Activated naive CD8-positive, alpha-beta T cell treated with anti-CD3 and anti-CD28 coated beads, Interleukin-2, amount 50 U/mL, for 24 hours (primary cell): ENCODE measurements at regions not wholly inside any gene's neighbourhood (a gene's known extent, or its start where the extent isn't known, plus 50 kb on each side); places are given as distances from the start of the nearest gene placed in this dataset.
A peak's percentile ranks its signal among the peaks of the same experiment; 100 is the strongest.

Experiments used
- ATAC-seq: fragments of 150-1000 bp; cut with Tn5 transposase; one replicate; pipeline ENCODE4 v1.10.0; 2021
- DNase-seq: peaks from one replicate; pipeline ENCODE4 v3.0.0; 2021
- H3K27ac Mint-ChIP-seq: one replicate; pipeline ENCODE4 v1.8.0; 2021; ENCODE audit warnings: mild to moderate bottlenecking, mixed read lengths
- H3K27me3 Mint-ChIP-seq: one replicate; pipeline ENCODE4 v1.8.0; 2021; ENCODE audit warnings: mixed read lengths
- H3K36me3 Mint-ChIP-seq: one replicate; pipeline ENCODE4 v1.8.0; 2021; ENCODE audit warnings: low read depth, mixed read lengths
- H3K4me1 Mint-ChIP-seq: one replicate; pipeline ENCODE4 v1.8.0; 2021; ENCODE audit warnings: mixed read lengths
- H3K4me3 Mint-ChIP-seq: one replicate; pipeline ENCODE4 v1.8.0; 2021; ENCODE audit warnings: mild to moderate bottlenecking, moderate library complexity, mixed read lengths
- H3K9me3 Mint-ChIP-seq: one replicate; pipeline ENCODE4 v1.8.0; 2021; ENCODE audit warnings: mixed read lengths

DNA sequence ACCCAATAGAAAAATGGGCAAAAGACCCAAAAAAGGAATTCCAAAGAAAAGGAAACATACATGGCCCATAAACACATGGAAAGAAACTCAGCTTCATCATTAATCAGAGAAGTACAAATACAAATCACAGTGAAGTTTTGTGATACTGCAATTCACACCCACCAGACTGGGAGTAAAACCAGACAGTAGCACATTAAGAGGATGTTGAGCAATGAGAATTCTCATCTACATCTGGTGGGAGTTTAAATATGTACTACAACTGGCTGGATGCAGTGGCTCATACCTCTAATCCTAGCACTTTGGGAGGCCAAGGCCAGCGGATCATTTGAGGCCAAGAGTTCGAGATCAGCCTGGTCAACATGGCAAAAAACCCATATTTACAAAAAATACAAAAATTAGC is 125.7 kb upstream of the PHACTR1 start:
- no peak for ATAC-seq
- H3K9me3 Mint-ChIP-seq, result no peaks in the 10 kb centered on the region
- peaks cover 6% of the 10 kb centered on the region for H3K4me1 Mint-ChIP-seq
- H3K27ac Mint-ChIP-seq, result no peak overlapping the region
- no peak overlapping the region for H3K4me3 Mint-ChIP-seq
- no peak for DNase-seq
- peaks cover 13% of the 10 kb centered on the region for H3K27me3 Mint-ChIP-seq
- H3K36me3 Mint-ChIP-seq, result no peaks in the 10 kb centered on the region

GRCh38 chr6:12592634-12593033 is 123.9 kb upstream of the PHACTR1 start:
- no peak for ATAC-seq
- Mint-ChIP-seq H3K36me3 (no peaks in the 10 kb centered on the region), H3K27me3 (peaks cover 8% of the 10 kb centered on the region), H3K27ac (no peak overlapping the region), H3K9me3 (no peaks in the 10 kb centered on the region), H3K4me3 (no peak overlapping the region), H3K4me1 (peaks cover 3% of the 10 kb centered on the region)
- DNase-seq, result no peak

DNA sequence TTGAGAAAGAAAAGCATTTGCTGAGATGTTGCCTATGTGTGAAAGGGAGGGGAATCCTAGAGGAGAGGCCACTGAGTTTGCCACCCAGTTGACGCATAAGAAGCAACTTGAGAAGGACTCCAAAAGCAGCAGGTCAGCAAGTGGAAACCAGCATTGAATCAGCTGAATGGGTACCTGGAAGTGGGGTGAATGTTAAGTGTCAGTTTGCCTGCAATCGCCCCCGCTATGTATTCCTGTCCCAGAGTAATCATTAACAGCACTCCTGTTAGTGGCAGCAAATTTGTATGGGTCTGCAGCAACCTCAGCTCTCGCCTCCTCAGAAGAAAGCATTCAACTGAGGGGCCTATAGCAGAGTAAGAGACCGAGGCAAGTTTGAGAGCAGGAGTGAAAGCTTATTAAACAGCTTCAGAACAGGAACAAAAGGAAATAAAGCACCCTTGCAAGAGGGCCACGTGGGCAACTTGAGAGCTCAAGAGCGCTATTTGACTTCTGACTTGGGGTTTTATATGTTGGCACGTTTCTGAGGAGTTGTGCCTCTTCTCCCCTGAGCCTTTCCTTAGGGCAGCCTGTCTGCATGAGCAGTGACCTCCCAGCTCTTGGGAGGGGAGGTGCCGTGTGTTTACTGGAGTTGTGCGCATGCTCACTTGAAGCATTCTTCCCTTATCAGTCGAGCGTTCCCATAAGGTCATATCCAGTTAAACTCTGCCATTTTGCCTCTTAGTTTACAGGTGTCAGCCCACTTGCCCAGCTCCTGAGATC is 122.6 kb upstream of the PHACTR1 start:
- Mint-ChIP-seq H3K4me3 (no peak overlapping the region), H3K27me3 (peaks cover 4% of the 10 kb centered on the region), H3K9me3 (no peaks in the 10 kb centered on the region), H3K27ac (no peak overlapping the region), H3K4me1 (peaks cover 3% of the 10 kb centered on the region), H3K36me3 (no peaks in the 10 kb centered on the region)
- ATAC-seq (no peak), DNase-seq (no peak)

GRCh38 chr6:12594530-12594893 is 122.1 kb upstream of the PHACTR1 start:
- Mint-ChIP-seq H3K27ac (no peak overlapping the region), H3K9me3 (no peaks in the 10 kb centered on the region), H3K27me3 (peaks cover 4% of the 10 kb centered on the region), H3K4me3 (no peak overlapping the region), H3K4me1 (peaks cover 3% of the 10 kb centered on the region), H3K36me3 (no peaks in the 10 kb centered on the region)
- no peak for DNase-seq
- ATAC-seq, result no peak

DNA sequence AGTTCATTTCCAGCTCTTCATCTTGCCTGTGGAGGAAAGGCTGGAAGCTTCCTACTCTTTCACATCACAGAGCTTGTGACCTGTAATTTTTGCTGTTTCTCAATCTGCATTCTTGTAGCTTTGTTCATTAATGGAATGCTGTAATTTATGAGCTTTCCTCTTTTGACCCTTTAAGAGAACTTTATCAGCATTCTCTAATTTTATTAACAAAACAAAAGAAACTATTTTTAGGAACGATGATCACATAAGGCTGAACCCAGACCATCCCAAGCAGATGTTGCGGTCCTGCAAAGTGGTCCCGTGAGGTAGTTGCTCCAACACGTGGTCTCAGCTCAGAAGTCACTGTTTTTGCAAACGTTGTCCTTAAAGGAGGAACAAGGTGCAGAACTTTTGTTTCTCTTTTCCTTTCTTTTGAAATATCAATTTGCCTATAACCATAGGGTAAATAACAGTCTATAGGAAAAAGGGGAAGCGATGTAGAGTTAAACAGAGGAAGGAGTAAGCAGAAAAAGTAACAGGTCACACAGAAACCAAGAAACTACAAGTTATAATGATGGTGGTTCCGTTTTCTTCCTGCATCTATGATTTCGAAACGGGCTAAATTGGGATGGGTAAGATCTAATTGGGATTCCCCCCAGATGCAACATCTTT is 121.3 kb upstream of the PHACTR1 start:
- H3K36me3 Mint-ChIP-seq, result no peaks in the 10 kb centered on the region
- DNase-seq (no peak), ATAC-seq (no peak)
- H3K9me3 Mint-ChIP-seq, result no peaks in the 10 kb centered on the region
- H3K4me3 Mint-ChIP-seq, result no peak overlapping the region
- H3K27ac Mint-ChIP-seq, result no peak overlapping the region
- peaks cover 10% of the 10 kb centered on the region for H3K27me3 Mint-ChIP-seq
- H3K4me1 Mint-ChIP-seq, result peaks cover 3% of the 10 kb centered on the region

- Mint-ChIP-seq H3K4me3 (no peak overlapping the region), H3K36me3 (no peaks in the 10 kb centered on the region), H3K27ac (no peak overlapping the region), H3K4me1 (peaks cover 3% of the 10 kb centered on the region), H3K27me3 (peaks cover 13% of the 10 kb centered on the region), H3K9me3 (no peaks in the 10 kb centered on the region)
- ATAC-seq (no peak), DNase-seq (no peak)
Observed at GRCh38 chr6:12596731-12597130, 119.8 kb upstream of the PHACTR1 start.

GRCh38 chr6:12598919-12599318 is 117.6 kb upstream of the PHACTR1 start:
- Mint-ChIP-seq H3K27ac (no peak overlapping the region), H3K4me1 (peaks cover 3% of the 10 kb centered on the region), H3K9me3 (no peaks in the 10 kb centered on the region), H3K4me3 (no peak overlapping the region), H3K36me3 (no peaks in the 10 kb centered on the region), H3K27me3 (peaks cover 15% of the 10 kb centered on the region)
- no peak for ATAC-seq
- DNase-seq, result no peak

- Mint-ChIP-seq H3K4me1 (no peaks in the 10 kb centered on the region), H3K4me3 (no peak overlapping the region)
Observed at GRCh38 chr6:12601881-12602280, 114.7 kb upstream of the PHACTR1 start.

GRCh38 chr6:12602342-12602741 is 114.2 kb upstream of the PHACTR1 start:
- no peak for DNase-seq
- Mint-ChIP-seq H3K27ac (no peak overlapping the region), H3K9me3 (no peaks in the 10 kb centered on the region), H3K4me3 (no peak overlapping the region), H3K4me1 (no peaks in the 10 kb centered on the region), H3K27me3 (peaks cover 19% of the 10 kb centered on the region), H3K36me3 (no peaks in the 10 kb centered on the region)
- ATAC-seq, result no peak

More at GRCh38 chr6:12601881-12602280, 114.7 kb upstream of the PHACTR1 start:
- no peaks in the 10 kb centered on the region for H3K9me3 Mint-ChIP-seq
- no peak overlapping the region for H3K27ac Mint-ChIP-seq
- ATAC-seq (no peak), DNase-seq (no peak)
- peaks cover 14% of the 10 kb centered on the region for H3K27me3 Mint-ChIP-seq
- H3K36me3 Mint-ChIP-seq, result no peaks in the 10 kb centered on the region

DNA sequence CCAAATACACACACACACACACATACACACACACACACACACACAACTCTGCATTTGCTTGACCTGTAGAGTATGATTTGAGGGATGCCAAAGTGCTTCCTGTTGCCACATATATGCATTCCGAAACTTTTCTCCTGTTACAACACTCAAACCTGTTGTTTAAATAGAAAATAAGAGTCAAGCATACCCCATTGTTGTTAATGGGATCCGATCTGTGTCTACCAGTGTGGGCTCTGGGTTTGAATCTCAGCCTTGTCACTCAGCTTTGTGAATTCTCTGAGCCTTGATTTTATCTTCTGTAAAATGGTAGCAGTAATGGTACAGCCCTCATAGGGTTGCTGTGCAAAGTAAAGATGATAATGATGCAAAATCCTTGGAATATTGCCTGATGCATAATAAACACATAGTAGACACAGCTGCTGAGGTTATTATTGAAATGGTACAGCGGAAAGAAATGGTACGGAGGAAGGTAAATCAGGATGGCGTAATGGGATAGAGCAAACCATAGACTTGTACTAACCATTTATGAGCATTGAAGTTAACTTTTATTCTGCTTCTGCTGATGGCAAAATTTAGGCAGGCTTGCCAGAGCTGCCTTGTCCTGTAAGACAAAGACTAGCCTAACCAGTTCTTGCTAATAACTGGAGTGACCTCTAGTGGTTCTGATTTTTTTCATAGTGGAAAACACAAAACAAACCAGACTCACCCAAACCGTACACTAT is 113.5 kb upstream of the PHACTR1 start:
- H3K9me3 Mint-ChIP-seq, result no peaks in the 10 kb centered on the region
- peaks cover 22% of the 10 kb centered on the region for H3K27me3 Mint-ChIP-seq
- H3K36me3 Mint-ChIP-seq, result no peaks in the 10 kb centered on the region
- ATAC-seq, result no peak
- no peak overlapping the region for H3K27ac Mint-ChIP-seq
- no peak for DNase-seq
- no peaks in the 10 kb centered on the region for H3K4me1 Mint-ChIP-seq
- H3K4me3 Mint-ChIP-seq, result no peak overlapping the region

GRCh38 chr6:12603673-12604049 is 112.9 kb upstream of the PHACTR1 start:
- DNase-seq (no peak), ATAC-seq (no peak)
- H3K9me3 Mint-ChIP-seq, result no peaks in the 10 kb centered on the region
- H3K36me3 Mint-ChIP-seq, result no peaks in the 10 kb centered on the region
- H3K27me3 Mint-ChIP-seq, result peaks cover 22% of the 10 kb centered on the region
- H3K27ac Mint-ChIP-seq, result no peak overlapping the region
- H3K4me3 Mint-ChIP-seq, result no peak overlapping the region
- no peaks in the 10 kb centered on the region for H3K4me1 Mint-ChIP-seq

DNA sequence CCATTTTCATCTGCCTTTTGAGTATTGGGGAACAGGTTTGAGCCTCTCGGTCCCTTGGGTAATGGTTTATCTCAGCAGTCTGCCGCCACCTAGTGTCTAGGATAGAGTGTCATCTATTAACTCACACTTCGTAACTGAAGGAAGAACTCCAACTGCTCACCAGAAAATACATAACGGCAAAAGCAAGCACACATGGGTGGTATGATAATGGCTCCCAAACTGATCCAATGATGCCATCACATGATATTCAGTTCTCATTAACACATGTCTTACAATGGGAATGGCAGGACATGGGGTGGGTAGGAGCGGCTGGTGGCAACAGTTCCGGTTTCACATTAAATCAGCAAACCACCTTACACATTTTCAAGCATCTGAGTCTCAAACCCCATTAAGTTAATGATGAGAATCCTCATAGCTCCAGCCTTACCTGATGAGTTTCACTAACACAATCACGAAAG is 110.7 kb upstream of the PHACTR1 start:
- Mint-ChIP-seq H3K4me1 (no peaks in the 10 kb centered on the region), H3K27ac (no peak overlapping the region), H3K4me3 (no peak overlapping the region), H3K9me3 (no peaks in the 10 kb centered on the region), H3K36me3 (no peaks in the 10 kb centered on the region), H3K27me3 (peaks cover 17% of the 10 kb centered on the region)
- DNase-seq (peak; percentile 42), ATAC-seq (peak; percentile 80)

- Mint-ChIP-seq H3K4me1 (no peaks in the 10 kb centered on the region), H3K36me3 (no peaks in the 10 kb centered on the region), H3K27ac (no peak overlapping the region), H3K9me3 (no peaks in the 10 kb centered on the region), H3K27me3 (peaks cover 19% of the 10 kb centered on the region), H3K4me3 (no peak overlapping the region)
- DNase-seq (no peak), ATAC-seq (no peak)
Observed at GRCh38 chr6:12606616-12607015, 110.0 kb upstream of the PHACTR1 start.

- Mint-ChIP-seq H3K36me3 (no peaks in the 10 kb centered on the region), H3K9me3 (no peaks in the 10 kb centered on the region), H3K4me3 (no peak overlapping the region), H3K4me1 (no peaks in the 10 kb centered on the region), H3K27ac (no peak overlapping the region), H3K27me3 (peaks cover 24% of the 10 kb centered on the region)
- no peak for DNase-seq
- no peak for ATAC-seq
Observed at GRCh38 chr6:12608016-12608860, 108.3 kb upstream of the PHACTR1 start.
